ENCODE measurements at regions not wholly inside any gene's neighbourhood (a gene's known extent, or its start where the extent isn't known, plus 50 kb on each side); places are given as distances from the start of the nearest gene placed in this dataset.

- no peaks in the 10 kb centered on the region for H3K9me1 ChIP-seq (ENCODE audit: control insufficient read depth, extremely low read depth, insufficient read depth, low read length)
- H3K9me3 ChIP-seq (ENCODE audit: control insufficient read depth, low read depth, low read length): no peaks in the 10 kb centered on the region
- H3K4me1 ChIP-seq (ENCODE audit: control insufficient read depth, extremely low read depth, insufficient read depth, low read length): no peaks in the 10 kb centered on the region
- no peak overlapping the region for H3K27ac ChIP-seq (ENCODE audit: control insufficient read depth, insufficient read depth, low read length)
- H3K4me2 ChIP-seq (ENCODE audit: control insufficient read depth, extremely low read depth, insufficient read depth, low read depth, low read length): no peak overlapping the region
- H3K79me2 ChIP-seq (ENCODE audit: control insufficient read depth, insufficient read depth, low read length): no peaks in the 10 kb centered on the region
- FAIRE-seq (no peak), DNase-seq (ENCODE audit: low read depth, low spot score) (no peak)
- H3K27me3 ChIP-seq (ENCODE audit: control insufficient read depth, extremely low read depth, insufficient read depth, low read length): no peaks in the 10 kb centered on the region
- H3K9ac ChIP-seq (ENCODE audit: control insufficient read depth, extremely low read depth, insufficient read depth, low read length): no peak overlapping the region
- H2AFZ ChIP-seq (ENCODE audit: control insufficient read depth, low read length): no peak overlapping the region
- dilution Hi-C loops (cut with MboI; ENCODE audit: extremely low pct_ligation_motif_present, low sequenced_read_pairs): no loop called here
- no peaks in the 10 kb centered on the region for H3K36me3 ChIP-seq (ENCODE audit: control insufficient read depth in 2 of 2, extremely low read depth in 1 of 2, insufficient read depth in 2 of 2, low read length in 2 of 2)
- H3K4me3 ChIP-seq (ENCODE audit: control insufficient read depth in 2 of 3, extremely low read depth in 1 of 3, insufficient read depth in 2 of 3, low read depth in 1 of 3, low read length in 3 of 3): no peak overlapping the region
- H4K20me1 ChIP-seq (ENCODE audit: control insufficient read depth, extremely low read depth, insufficient read depth, low read length): no peaks in the 10 kb centered on the region
- TF ChIP-seq EZH2 (IDR thresholded peaks at IDR 0.05; ENCODE audit: low read length) (no peak), CTCF (optimal IDR thresholded peaks at IDR 0.05 in 1 of 3, IDR thresholded peaks at IDR 0.05 in 1 of 3, conservative IDR thresholded peaks at IDR 0.05 in 1 of 3; ENCODE audit: extremely low read depth in 1 of 3, insufficient read depth in 2 of 3, low read length in 3 of 3) (no peak)
These were observed 187.5 kb upstream of the CNTN3 start for GRCh38 chr3:74801924-74802323.

- Histone ChIP-seq H2AFZ (ENCODE audit: control insufficient read depth, low read length) (no peak overlapping the region), H3K27me3 (ENCODE audit: control insufficient read depth, extremely low read depth, insufficient read depth, low read length) (no peaks in the 10 kb centered on the region), H3K9me3 (ENCODE audit: control insufficient read depth, low read depth, low read length) (no peaks in the 10 kb centered on the region), H3K9me1 (ENCODE audit: control insufficient read depth, extremely low read depth, insufficient read depth, low read length) (no peaks in the 10 kb centered on the region), H3K9ac (ENCODE audit: control insufficient read depth, extremely low read depth, insufficient read depth, low read length) (no peak overlapping the region), H3K4me2 (ENCODE audit: control insufficient read depth, extremely low read depth, insufficient read depth, low read depth, low read length) (no peak overlapping the region), H4K20me1 (ENCODE audit: control insufficient read depth, extremely low read depth, insufficient read depth, low read length) (no peaks in the 10 kb centered on the region), H3K4me3 (ENCODE audit: control insufficient read depth in 2 of 3, extremely low read depth in 1 of 3, insufficient read depth in 2 of 3, low read depth in 1 of 3, low read length in 3 of 3) (no peak overlapping the region), H3K27ac (ENCODE audit: control insufficient read depth, insufficient read depth, low read length) (no peak overlapping the region), H3K4me1 (ENCODE audit: control insufficient read depth, extremely low read depth, insufficient read depth, low read length) (no peaks in the 10 kb centered on the region), H3K36me3 (ENCODE audit: control insufficient read depth in 2 of 2, extremely low read depth in 1 of 2, insufficient read depth in 2 of 2, low read length in 2 of 2) (no peaks in the 10 kb centered on the region), H3K79me2 (ENCODE audit: control insufficient read depth, insufficient read depth, low read length) (no peaks in the 10 kb centered on the region)
- peak; percentile 15 for DNase-seq (ENCODE audit: low read depth, low spot score)
- FAIRE-seq: no peak
- TF ChIP-seq EZH2 (IDR thresholded peaks at IDR 0.05; ENCODE audit: low read length) (no peak), CTCF (optimal IDR thresholded peaks at IDR 0.05 in 1 of 3, IDR thresholded peaks at IDR 0.05 in 1 of 3, conservative IDR thresholded peaks at IDR 0.05 in 1 of 3; ENCODE audit: extremely low read depth in 1 of 3, insufficient read depth in 2 of 3, low read length in 3 of 3) (no peak)
- dilution Hi-C loops (cut with MboI; ENCODE audit: extremely low pct_ligation_motif_present, low sequenced_read_pairs): no loop called here
These were observed 174.7 kb upstream of the CNTN3 start for GRCh38 chr3:74789111-74789510.
